ENCODE measurements at regions not wholly inside any gene's neighbourhood (a gene's known extent, or its start where the extent isn't known, plus 50 kb on each side); places are given as distances from the start of the nearest gene placed in this dataset.

- Histone ChIP-seq H3K4me2 (ENCODE audit: low read length) (no peak overlapping the region), H3K36me3 (ENCODE audit: control insufficient read depth in 1 of 2, insufficient read depth in 2 of 2, low read length in 2 of 2) (no peaks in the 10 kb centered on the region), H3K27me3 (ENCODE audit: insufficient read depth, low read length) (peaks cover 7% of the 10 kb centered on the region; the same call in 1 of the 2 replicates), H4K20me1 (ENCODE audit: insufficient read depth) (no peaks in the 10 kb centered on the region), H2AFZ (ENCODE audit: low read depth, low read length, poor library complexity, severe bottlenecking) (no peak overlapping the region), H3K27ac (ENCODE audit: low read depth, low read length) (no peak overlapping the region), H3K9ac (ENCODE audit: low read length) (no peak overlapping the region), H3K4me1 (ENCODE audit: control insufficient read depth in 1 of 2, insufficient read depth in 2 of 2, low read length in 2 of 2) (no peaks in the 10 kb centered on the region), H3K9me2 (ENCODE audit: insufficient read depth) (no peaks in the 10 kb centered on the region), H3K79me2 (ENCODE audit: insufficient read depth, low read length) (no peaks in the 10 kb centered on the region), H3K9me3 (ENCODE audit: control insufficient read depth in 1 of 2, insufficient read depth in 1 of 2, low read depth in 1 of 2, low read length in 2 of 2) (no peaks in the 10 kb centered on the region), H3K4me3 (replicated peaks in 1 of 2; ENCODE audit: low read depth in 1 of 2, low read length in 2 of 2) (no peak overlapping the region)
- intact Hi-C loops (cut with micrococcal nuclease), result no loop called here
- ChIA-PET RAD21 (ENCODE audit: low non-redundant PET in 1 of 2, low total read pairs in 2 of 2, uncharacterized antibody in 2 of 2, unreplicated experiment in 2 of 2) (no interaction called here), CTCF (no interaction called here), POLR2A (no interaction called here)
- BruUV-seq (replicated peaks), result no TSS peak
- TF ChIP-seq EZH2 (IDR thresholded peaks at IDR 0.05) (no peak), TCF7L2 (IDR thresholded peaks at IDR 0.05; ENCODE audit: borderline replicate concordance, extremely low read depth, insufficient read depth, insufficient read length) (no peak), ELF1 (IDR thresholded peaks at IDR 0.05; ENCODE audit: borderline replicate concordance, low read depth) (no peak), JUND (IDR thresholded peaks at IDR 0.05) (no peak), REST (IDR thresholded peaks at IDR 0.05; ENCODE audit: low read depth) (no peak), RAD21 (IDR thresholded peaks at IDR 0.05; ENCODE audit: low read depth) (no peak), CBX3 (IDR thresholded peaks at IDR 0.05; ENCODE audit: low read depth) (no peak), SRF (IDR thresholded peaks at IDR 0.05; ENCODE audit: low read depth) (no peak), CTCF (IDR thresholded peaks at IDR 0.05 in 2 of 3, conservative IDR thresholded peaks at IDR 0.05 in 1 of 3; ENCODE audit: borderline replicate concordance in 1 of 3, insufficient read depth in 1 of 3, low read depth in 2 of 3, low read length in 2 of 3) (no peak), EZH2phosphoT487 (IDR thresholded peaks at IDR 0.05; ENCODE audit: borderline replicate concordance) (no peak), SP1 (IDR thresholded peaks at IDR 0.05; ENCODE audit: low read depth) (no peak), ZFX (IDR thresholded peaks at IDR 0.05) (no peak)
- no peak for DNase-seq (ENCODE audit: low read depth, low spot score)
- no peak for ATAC-seq
Measured at GRCh38 chr5:68129364-68129763, 86.2 kb upstream of the PIK3R1 start.
